A549 (cell line): ENCODE measurements at regions not wholly inside any gene's neighbourhood (a gene's known extent, or its start where the extent isn't known, plus 50 kb on each side); places are given as distances from the start of the nearest gene placed in this dataset.
A peak's percentile ranks its signal among the peaks of the same experiment; 100 is the strongest.

ENCODE experiments used
- ATAC-seq, 2 experiments: fragments of 200-7000 bp in 1 of 2; fragments of >200 bp in 1 of 2; cut with Nextera tagmentation in 1 of 2; cut with Tn5 transposase in 1 of 2; 3 replicates each; pipeline versions ENCODE4 v1.8.0 to v1.9.1; 2018 to 2020; ENCODE audit warnings: mild to moderate bottlenecking in 1 of 2, moderate library complexity in 1 of 2
- CTCF ChIA-PET: fragments of 300-600 bp; sonication (Branson Sonifier 250); formaldehyde crosslinking; extraction: SDS; loops from one replicate; lab custom pipeline; 2021; ENCODE audit warnings: antibody characterized with exemption, inconsistent platforms; lab: Yijun Ruan, JAX
- POLR2A ChIA-PET: fragments of 350-600 bp; formaldehyde crosslinking; extraction: SDS; loops from one replicate; lab custom pipeline; 2021; ENCODE audit warnings: antibody characterized with exemption, inconsistent platforms; lab: Yijun Ruan, JAX
- DNase-seq, 2 experiments: peaks; one replicate each; pipeline versions ENCODE4 v3.0.0 to v3.0.0-alpha.2; 2011 to 2016; ENCODE audit warnings: low read depth in 1 of 2, low spot score in 1 of 2
- FAIRE-seq: peaks from 2 replicates; lab custom pipeline; 2011; peaks lifted over from hg19 to GRCh38; lab: Jason Lieb, UNC
- H3K27ac ChIP-seq, 2 experiments: fragments of >200 bp; sonication (Bioruptor Twin); formaldehyde crosslinking; 3 replicates each; pipeline ENCODE4 v1.5.1; 2016 to 2017
- H3K4me1 ChIP-seq: fragments of >200 bp; sonication (Bioruptor Twin); formaldehyde crosslinking; 3 replicates; pipeline ENCODE4 v1.6.1; 2016
- H3K4me2 ChIP-seq: fragments of >200 bp; sonication (Bioruptor Twin); formaldehyde crosslinking; 3 replicates; pipeline ENCODE4 v1.6.1; 2016
- H3K4me3 ChIP-seq: fragments of >200 bp; sonication (Bioruptor Twin); formaldehyde crosslinking; 3 replicates; pipeline ENCODE4 v1.5.1; 2016
- H3K9me3 ChIP-seq: fragments of >200 bp; sonication (Bioruptor Twin); formaldehyde crosslinking; 3 replicates; pipeline ENCODE4 v1.6.1; 2016
- CBX8 ChIP-seq: fragments of 200-600 bp; sonication (generic); IDR thresholded peaks from 2 replicates; pipeline ENCODE4 v1.6.1; 2016
- CTCF ChIP-seq: fragments of >200 bp; sonication (Bioruptor Twin); formaldehyde crosslinking; IDR thresholded peaks from 3 replicates; pipeline ENCODE4 v1.5.1; 2016
- E2F6 ChIP-seq: IDR thresholded peaks from 2 replicates; pipeline ENCODE4 v1.6.1; 2012; ENCODE audit warnings: low read depth, borderline replicate concordance
- EHF ChIP-seq: fragments of 250-450 bp; sonication (Bioruptor Pico); IDR thresholded peaks from 2 replicates; pipeline ENCODE4 v1.5.0; 2020; ENCODE audit warnings: mild to moderate bottlenecking
- EHMT2 ChIP-seq: fragments of 200-600 bp; sonication (generic); IDR thresholded peaks from 2 replicates; pipeline ENCODE4 v1.6.1; 2016; ENCODE audit warnings: antibody characterized with exemption, low read depth, mild to moderate bottlenecking, moderate library complexity
- ELK1 ChIP-seq: fragments of 150-350 bp; IDR thresholded peaks from 2 replicates; pipeline ENCODE4 v1.6.1; 2014; ENCODE audit warnings: low read depth, mild to moderate bottlenecking, low read length
- EP300 ChIP-seq, 2 experiments: fragments of >200 bp; sonication (Bioruptor Twin); formaldehyde crosslinking; IDR thresholded peaks; 2 replicates in 1 of 2; 3 replicates in 1 of 2; pipeline ENCODE4 v1.6.1; 2016 to 2017
- FOSL2 ChIP-seq, 2 experiments: fragments of 450-650 bp in 1 of 2; fragments of >200 bp in 1 of 2; sonication (Bioruptor Twin) in 1 of 2; formaldehyde crosslinking; IDR thresholded peaks; 2 replicates each; pipeline versions ENCODE4 v1.5.0 to v1.6.1; 2016 to 2020; ENCODE audit warnings: mild to moderate bottlenecking in 1 of 2, moderate library complexity in 1 of 2
- FOXS1 ChIP-seq: fragments of 250-450 bp; sonication (Bioruptor Pico); IDR thresholded peaks from 2 replicates; pipeline ENCODE4 v1.5.0; 2020; ENCODE audit warnings: mild to moderate bottlenecking, moderate library complexity
- HES2 ChIP-seq: fragments of >200 bp; sonication (Bioruptor Twin); formaldehyde crosslinking; IDR thresholded peaks from 2 replicates; pipeline ENCODE4 v1.6.1; 2016
- HOXA7 ChIP-seq: fragments of 250-450 bp; sonication (Bioruptor Pico); IDR thresholded peaks from 2 replicates; pipeline ENCODE4 v1.5.0; 2020; ENCODE audit warnings: mild to moderate bottlenecking, moderate library complexity
- HOXB5 ChIP-seq: fragments of 250-450 bp; sonication (Bioruptor Pico); IDR thresholded peaks from 2 replicates; pipeline ENCODE4 v1.5.0; 2020; ENCODE audit warnings: mild to moderate bottlenecking, moderate library complexity
- KDM5A ChIP-seq: fragments of 200-600 bp; sonication (generic); IDR thresholded peaks from 2 replicates; pipeline ENCODE4 v1.6.1; 2016; ENCODE audit warnings: antibody characterized with exemption, mild to moderate bottlenecking
- MAFK ChIP-seq: fragments of 450-650 bp; IDR thresholded peaks from 2 replicates; pipeline ENCODE4 v1.6.1; 2014; ENCODE audit not compliant: partially characterized antibody
- MAX ChIP-seq: IDR thresholded peaks from 2 replicates; pipeline ENCODE4 v1.6.1; 2012
- NR3C1 ChIP-seq: fragments of >200 bp; sonication (Bioruptor Twin); formaldehyde crosslinking; IDR thresholded peaks from 3 replicates; pipeline ENCODE4 v1.6.1; 2017
- PHF8 ChIP-seq: fragments of 200-600 bp; sonication (generic); IDR thresholded peaks from 2 replicates; pipeline ENCODE4 v1.6.1; 2016; ENCODE audit warnings: low read depth, mild to moderate bottlenecking, antibody characterized with exemption, moderate library complexity, borderline replicate concordance
- POLR2AphosphoS2 ChIP-seq: conservative IDR thresholded peaks from 2 replicates; pipeline ENCODE4 v1.6.1; 2012; ENCODE audit warnings: low read length, improper control_type of control experiment, inconsistent platforms
- RAD21 ChIP-seq, 2 experiments: fragments of >200 bp in 1 of 2; sonication (Bioruptor Twin) in 1 of 2; formaldehyde crosslinking in 1 of 2; IDR thresholded peaks in 1 of 2; conservative IDR thresholded peaks in 1 of 2; 2 replicates in 1 of 2; 3 replicates in 1 of 2; pipeline ENCODE4 v1.6.1; 2012 to 2018; ENCODE audit warnings: inconsistent platforms in 1 of 2
- RARB ChIP-seq: fragments of 250-450 bp; sonication (Bioruptor Pico); IDR thresholded peaks from 2 replicates; pipeline ENCODE4 v1.8.0; 2021; ENCODE audit warnings: mild to moderate bottlenecking, moderate library complexity
- RCOR1 ChIP-seq: fragments of 150-350 bp; IDR thresholded peaks from 2 replicates; pipeline ENCODE4 v1.6.1; 2014; ENCODE audit warnings: antibody characterized with exemption, low read length, low read depth
- REST ChIP-seq: fragments of 200-600 bp; sonication (generic); IDR thresholded peaks from 2 replicates; pipeline ENCODE4 v1.6.1; 2016; ENCODE audit warnings: antibody characterized with exemption, mild to moderate bottlenecking, moderate library complexity
- RFX5 ChIP-seq: fragments of 450-650 bp; IDR thresholded peaks from 2 replicates; pipeline ENCODE4 v1.7.1; 2014; ENCODE audit warnings: antibody characterized with exemption, mild to moderate bottlenecking, moderate library complexity
- TFCP2L1 ChIP-seq: fragments of 250-450 bp; sonication (Bioruptor Pico); IDR thresholded peaks from 2 replicates; pipeline ENCODE4 v1.5.0; 2021; ENCODE audit warnings: mild to moderate bottlenecking
- TP53 ChIP-seq: fragments of 250-450 bp; sonication (Bioruptor Pico); IDR thresholded peaks from 2 replicates; pipeline ENCODE4 v1.5.0; 2021; ENCODE audit warnings: mild to moderate bottlenecking, moderate library complexity
- ZSCAN20 ChIP-seq: fragments of 250-450 bp; sonication (Bioruptor Pico); IDR thresholded peaks from 2 replicates; pipeline ENCODE4 v1.8.0; 2022; ENCODE audit warnings: mild to moderate bottlenecking, moderate library complexity
- WGBS: methylation state at CpG from one replicate; pipeline ENCODE4 v1.1.6; 2017; ENCODE audit errors: missing lambda C conversion rate; 5-methylcytosine and 5-hydroxymethylcytosine counted together

- TF ChIP-seq REST (no peak), ELK1 (no peak), FOSL2 (IDR thresholded peaks at IDR 0.05) (no peak; the same call in 1 of the 2 replicates), FOSL2 (CRISPR knock-in tag; IDR thresholded peaks at IDR 0.05) (peak; percentile 76), TFCP2L1 (CRISPR knock-in tag) (no peak), EP300 (IDR thresholded peaks at IDR 0.05) (peak in 1 of 2 experiments; percentile 30; a peak in 1 of 5 replicates), HOXA7 (CRISPR knock-in tag) (peak; percentile 13; the same call in 1 of the 2 replicates), RCOR1 (no peak), E2F6 (peak; percentile 53; the same call in 1 of the 2 replicates), KDM5A (no peak), POLR2AphosphoS2 (no peak), TP53 (CRISPR knock-in tag) (no peak), ZSCAN20 (peak; percentile 86), CBX8 (no peak), RAD21 (conservative IDR thresholded peaks at IDR 0.05 in 1 of 2, IDR thresholded peaks at IDR 0.05 in 1 of 2) (no peak; a peak in 1 of 5 replicates), MAFK (peak; percentile 95), EHMT2 (0 out of 2 replicates have a peak, but pooled peaks have one; percentile 33), HOXB5 (CRISPR knock-in tag) (peak; percentile 51; the same call in 1 of the 2 replicates), EHF (peak; percentile 15; the same call in 1 of the 2 replicates)
These were observed 71.9 kb upstream of the DUSP5 start (continued) for GRCh38 chr10:110425684-110426293.

GRCh38 chr10:110426294-110427181 is 71.2 kb upstream of the DUSP5 start:
- no peaks in the 10 kb centered on the region for H3K9me3 ChIP-seq
- no peak overlapping the region for H3K4me3 ChIP-seq
- FAIRE-seq: no peak
- POLR2A ChIA-PET: interaction anchor here (1.0 to 2.2 kb wide), 12 partner anchors 9 to 121 kb away, joined by 3 to 15 read pairs (median 7); no protein-coding TSS in a partner anchor
- peak; percentile 78 for ATAC-seq
- peak; percentile 68 to 97 for DNase-seq
- peaks cover 94% of the 10 kb centered on the region for H3K4me1 ChIP-seq
- peak overlapping the region; percentile 96 to 99 for H3K27ac ChIP-seq
- peak overlapping the region; percentile 72 for H3K4me2 ChIP-seq
- 7% methylated on average over 14 of the region's 14 CpGs for WGBS
- CTCF ChIA-PET: interaction anchor here (0.9 to 3.4 kb wide), 12 partner anchors 10 to 120 kb away, joined by 3 to 20 read pairs (median 4); no protein-coding TSS in a partner anchor
- peak; percentile 36; the same call in 1 of the 2 replicates for TF ChIP-seq ZSCAN20
- TF ChIP-seq NR3C1: no peak
- peak; percentile 50 for TF ChIP-seq HOXB5 (CRISPR knock-in tag)
- TF ChIP-seq TFCP2L1 (CRISPR knock-in tag): no peak
- peak; percentile 96 to 99; a peak in 4 of 5 replicates for TF ChIP-seq EP300 (IDR thresholded peaks at IDR 0.05)
- TF ChIP-seq RFX5: 0 out of 2 replicates have a peak, but pooled peaks have one; percentile 38
- TF ChIP-seq FOXS1 (CRISPR knock-in tag): peak; percentile 93
- TF ChIP-seq CTCF: no peak
- TF ChIP-seq EHF: no peak; the same call in none of the 2 replicates
- 0 out of 2 replicates have a peak, but pooled peaks have one; percentile 5 for TF ChIP-seq HES2
- TF ChIP-seq PHF8: no peak
- TF ChIP-seq MAX: peak; percentile 67
- TF ChIP-seq RARB (CRISPR knock-in tag): peak; percentile 93; the same call in 1 of the 2 replicates
